HG03135 (cell line): ENCODE measurements at regions not wholly inside any gene's neighbourhood (a gene's known extent, or its start where the extent isn't known, plus 50 kb on each side); places are given as distances from the start of the nearest gene placed in this dataset.

Experiments used
- ATAC-seq: cut with Tn5 transposase; IDR thresholded peaks from one replicate; pipeline ENCODE4 v1.9.1; 2021; ENCODE audit warnings: mild to moderate bottlenecking, moderate library complexity; ENCODE audit not compliant: unreplicated experiment

DNA sequence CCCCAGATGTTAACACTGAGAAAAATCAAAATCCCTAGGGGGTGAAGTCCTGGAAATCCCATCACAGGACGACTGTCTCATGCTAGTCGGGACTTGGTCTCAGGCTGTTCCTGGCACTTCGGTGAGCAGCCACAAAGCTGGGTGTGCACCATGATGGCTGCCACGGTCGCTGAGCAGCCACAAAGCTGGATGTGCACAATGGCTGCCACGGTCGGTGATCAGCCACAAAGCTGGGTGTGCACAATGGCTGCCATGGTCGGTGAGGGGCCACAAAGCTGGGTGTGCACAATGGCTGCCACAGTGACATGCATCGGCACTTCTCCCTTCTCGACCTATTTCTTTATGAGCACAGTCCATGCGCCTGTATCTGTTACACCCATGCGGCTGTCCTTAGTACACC lies 505.1 kb downstream of the TCERG1L start:
- no peak for ATAC-seq

DNA sequence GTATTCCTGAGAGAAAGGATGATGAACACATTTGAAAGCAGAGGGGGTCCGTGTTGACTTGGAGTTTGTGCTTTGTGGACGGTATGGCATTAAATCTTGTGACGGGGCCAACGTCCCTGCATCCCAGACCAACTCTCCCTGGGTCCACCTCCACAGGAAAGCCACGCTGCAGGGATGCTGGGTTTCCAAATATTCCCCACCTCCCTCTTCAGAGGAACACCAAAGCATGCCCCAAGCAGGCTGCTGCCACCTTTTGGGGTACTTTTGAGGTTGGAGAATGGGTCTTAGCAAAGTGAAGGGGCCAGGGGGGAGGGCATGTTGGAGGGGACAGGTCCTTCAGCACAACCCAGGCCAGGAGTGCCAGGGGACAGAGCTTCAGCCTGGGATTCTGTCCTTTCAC lies 504.4 kb downstream of the TCERG1L start:
- ATAC-seq = no peak

DNA sequence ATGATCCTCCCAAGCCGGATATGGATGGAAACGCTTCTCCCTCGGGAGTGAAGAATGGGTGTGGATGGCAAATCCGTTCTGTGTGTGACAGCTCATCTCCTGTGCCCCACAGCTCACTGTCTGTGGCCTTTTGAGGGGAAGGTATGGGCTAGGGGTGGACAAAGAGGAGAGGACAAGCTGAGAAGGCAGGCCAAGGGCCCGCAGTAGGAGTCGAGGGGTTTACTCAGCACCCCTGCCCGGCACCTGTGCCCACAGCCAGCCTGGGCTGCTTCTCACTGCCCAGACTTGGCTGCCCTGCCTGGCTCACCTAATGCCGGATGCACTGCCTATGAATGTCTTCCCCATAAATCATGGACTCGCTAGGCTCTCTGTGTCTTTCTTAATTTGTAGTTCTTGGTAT lies 503.8 kb downstream of the TCERG1L start:
- no peak for ATAC-seq

DNA sequence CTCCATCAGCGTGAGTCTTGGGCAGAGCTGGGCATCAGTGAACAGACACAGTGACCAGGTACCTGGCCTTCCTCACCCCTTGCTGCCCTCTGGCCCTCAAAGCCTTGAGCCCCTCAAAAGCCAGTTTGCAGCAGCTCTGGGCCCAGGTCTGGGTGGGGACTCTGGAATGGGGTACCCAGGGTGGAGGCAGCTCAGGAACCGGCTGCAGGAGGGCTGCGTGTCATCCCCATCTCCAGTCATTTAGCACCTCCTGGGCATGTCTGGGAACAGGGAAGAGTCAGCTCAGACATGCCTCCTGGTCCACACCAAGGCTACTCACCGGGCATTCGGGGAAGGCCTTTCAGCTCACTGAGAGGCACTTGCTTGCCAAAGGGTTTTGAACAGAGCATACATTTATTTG lies 503.3 kb downstream of the TCERG1L start:
- ATAC-seq = no peak

DNA sequence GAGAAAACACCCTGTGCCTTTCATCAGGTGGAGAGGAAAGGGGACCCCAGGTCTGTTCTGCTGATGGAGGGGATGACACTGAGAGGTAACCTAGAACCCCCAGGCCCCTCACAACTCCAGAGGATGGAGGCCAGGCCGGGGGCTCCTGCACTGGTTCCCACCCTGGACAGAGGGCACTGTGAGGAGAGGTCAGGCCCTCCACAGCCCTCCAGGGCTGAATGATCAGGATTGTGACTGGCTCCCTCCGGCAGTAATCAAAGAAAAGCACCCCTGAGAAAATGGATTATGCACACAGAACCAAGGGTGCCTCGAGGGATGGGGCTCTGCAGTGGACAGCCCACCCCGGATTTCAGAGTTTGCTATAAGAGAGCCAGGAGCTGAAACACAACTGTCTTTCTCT lies 502.8 kb downstream of the TCERG1L start:
- ATAC-seq = no peak

DNA sequence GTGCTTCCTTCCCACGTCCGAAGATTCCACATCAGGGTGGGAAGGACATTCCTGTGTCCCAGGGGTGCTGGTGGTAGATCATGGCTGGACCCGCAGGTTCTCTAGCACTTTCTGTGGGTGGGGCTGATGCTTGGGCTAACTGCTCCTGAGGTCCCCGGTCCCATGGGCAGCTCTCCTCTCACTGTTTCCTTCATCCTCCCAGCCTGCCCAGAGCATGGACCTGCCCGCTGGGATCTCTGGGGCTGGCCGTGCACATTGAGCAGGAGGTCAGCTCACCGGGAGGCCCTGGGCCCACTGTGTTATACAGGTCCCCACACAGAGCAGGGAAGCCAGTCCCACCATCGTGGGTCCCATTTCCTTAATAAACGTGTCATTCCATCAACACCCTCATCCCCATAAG lies 502.3 kb downstream of the TCERG1L start:
- no peak for ATAC-seq

DNA sequence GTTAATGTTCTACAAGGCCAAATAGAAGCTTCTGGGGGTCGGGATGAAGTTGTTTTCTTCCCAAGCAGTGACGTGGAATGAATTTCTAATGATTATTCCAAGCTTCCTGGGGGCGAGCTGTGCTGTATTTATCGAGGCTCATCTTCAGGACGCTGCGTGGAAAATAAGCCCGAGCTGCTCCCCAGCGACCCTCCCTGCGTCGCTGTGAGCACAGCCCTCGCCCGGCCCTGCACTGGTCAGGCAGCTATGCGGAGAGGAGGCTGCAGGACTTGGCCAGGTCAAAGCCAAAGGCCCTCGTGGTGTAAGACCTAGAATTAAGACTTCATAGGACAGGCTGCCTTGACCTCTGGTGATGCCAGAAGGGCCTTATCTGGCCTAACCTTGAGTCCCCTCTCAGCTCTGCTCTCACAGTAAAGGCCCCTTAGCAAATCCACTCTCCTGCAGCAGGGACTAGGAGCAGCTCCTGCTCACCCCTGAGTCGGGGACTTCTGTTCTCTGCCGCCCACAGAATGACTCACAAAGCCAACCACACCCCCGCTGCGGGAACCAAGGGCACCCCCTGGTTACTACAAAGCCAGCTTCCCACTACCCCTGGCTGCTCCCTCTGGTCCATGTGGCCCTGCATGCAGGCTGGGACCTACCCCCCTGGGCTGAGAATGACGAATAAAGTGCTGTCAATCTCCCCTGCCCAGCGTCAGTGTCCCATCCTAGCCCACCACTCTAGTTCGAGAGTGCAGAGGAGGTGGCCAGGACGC lies 501.6 kb downstream of the TCERG1L start:
- ATAC-seq = no peak

DNA sequence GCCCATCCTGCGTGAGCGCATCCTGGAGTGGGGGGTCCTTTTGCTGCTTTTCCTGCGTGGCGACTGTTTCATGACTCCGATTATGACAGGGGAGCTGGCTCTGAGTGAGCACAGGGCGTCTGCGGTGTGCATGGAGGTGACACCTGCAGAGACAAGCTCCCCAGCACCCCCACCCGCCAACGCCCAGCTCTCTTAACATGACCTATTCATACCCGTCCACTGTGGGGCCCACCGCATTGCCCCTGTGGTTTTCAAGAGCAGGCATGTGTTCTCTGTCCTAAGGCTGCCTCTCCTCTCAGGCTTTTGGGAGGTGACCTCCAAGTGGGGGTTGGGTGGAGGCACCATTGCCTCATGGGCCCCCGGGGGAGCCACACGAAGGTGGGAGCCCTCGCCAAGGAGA lies 500.7 kb downstream of the TCERG1L start:
- no peak for ATAC-seq

DNA sequence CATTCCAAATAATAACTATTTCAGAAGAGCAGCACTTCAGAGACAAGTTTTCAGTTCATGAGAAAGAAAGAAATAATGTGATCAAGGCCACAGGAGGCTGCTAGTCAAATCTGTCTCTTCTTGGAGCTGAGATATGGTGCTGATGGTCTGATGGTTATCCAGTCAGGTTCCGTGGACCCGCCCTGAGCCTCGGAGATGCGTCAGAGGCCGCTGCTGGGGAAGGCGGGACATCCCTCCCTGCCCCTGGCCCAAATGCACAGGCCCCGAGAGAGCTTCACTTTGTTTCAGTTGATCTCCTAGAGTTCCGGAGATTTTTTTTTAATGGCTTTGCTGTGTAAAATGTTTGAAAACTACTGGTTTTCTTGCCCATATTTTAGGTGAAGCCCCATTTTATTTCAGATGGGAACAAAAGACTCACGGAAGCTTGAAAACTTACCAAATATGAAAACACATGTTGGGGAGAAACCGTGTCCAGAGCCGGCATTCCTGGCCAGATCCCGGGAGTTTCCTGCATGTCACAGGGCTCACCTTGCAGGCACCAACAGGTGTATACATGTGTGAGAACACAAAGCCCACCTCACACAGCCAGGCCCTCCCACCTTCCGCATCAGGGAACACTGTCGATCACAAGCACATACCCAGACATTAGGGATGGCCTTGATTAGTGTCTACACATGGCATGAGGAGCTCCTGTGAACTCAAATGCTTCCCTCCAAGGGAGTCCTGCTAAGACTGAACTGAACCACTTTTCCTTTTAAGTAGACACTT lies 499.0 kb downstream of the TCERG1L start:
- ATAC-seq = no peak

DNA sequence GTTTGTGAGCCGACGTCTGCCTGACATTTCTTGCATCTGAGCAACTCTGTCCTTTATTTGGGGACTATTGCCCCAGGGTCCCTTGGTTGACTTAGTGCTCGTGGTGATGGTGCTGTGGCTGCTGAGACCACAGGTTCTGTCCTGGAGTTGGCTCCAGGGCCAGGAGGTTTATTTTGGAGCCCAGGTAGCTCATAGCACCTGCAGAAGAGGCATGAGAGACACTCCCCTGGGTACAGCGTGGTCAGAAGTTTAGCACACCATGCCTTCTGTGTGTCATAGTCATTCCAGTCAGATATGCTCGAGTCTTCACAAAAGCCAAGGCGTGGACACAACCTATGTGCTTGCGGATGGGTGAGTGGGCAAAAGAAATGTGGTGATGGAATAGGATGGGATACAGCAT lies 496.9 kb downstream of the TCERG1L start:
- no peak for ATAC-seq

DNA sequence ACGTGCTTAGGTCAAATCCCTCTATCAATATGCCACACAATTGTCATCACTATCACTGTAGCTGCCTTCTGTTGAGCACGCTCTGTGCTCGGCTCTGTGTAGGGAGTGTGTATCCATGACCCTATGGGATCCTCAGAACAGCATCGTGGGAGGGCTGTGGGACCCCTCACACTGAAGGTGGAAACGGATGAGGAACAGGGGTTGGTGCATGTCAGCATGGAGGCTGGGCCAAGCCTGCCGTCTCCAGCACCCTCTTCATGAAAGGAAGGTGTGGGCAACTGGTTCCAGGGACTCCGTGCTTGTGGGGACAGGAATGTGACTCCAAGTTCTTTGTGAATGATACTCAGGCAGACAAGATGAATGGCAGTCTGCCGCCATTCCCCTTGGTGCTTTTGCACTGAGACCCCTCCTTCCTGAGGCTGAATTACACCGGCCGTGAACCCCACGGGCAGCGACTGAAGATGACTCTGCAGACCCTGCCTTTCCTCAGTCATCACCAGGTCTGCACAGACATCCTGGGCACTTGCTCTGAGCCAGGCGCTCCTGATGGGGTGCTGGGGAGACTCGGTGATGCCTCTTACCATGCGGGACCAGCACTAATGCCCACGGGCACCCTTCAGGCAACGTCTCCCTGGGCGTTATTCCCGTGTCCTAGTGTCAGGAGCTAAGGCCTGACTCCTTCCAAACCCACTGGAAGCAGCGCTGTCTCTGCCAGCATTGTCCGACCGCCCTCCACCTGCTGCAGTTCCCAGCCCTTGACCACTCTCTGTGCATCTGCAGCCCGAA lies 495.2 kb downstream of the TCERG1L start:
- no peak for ATAC-seq

DNA sequence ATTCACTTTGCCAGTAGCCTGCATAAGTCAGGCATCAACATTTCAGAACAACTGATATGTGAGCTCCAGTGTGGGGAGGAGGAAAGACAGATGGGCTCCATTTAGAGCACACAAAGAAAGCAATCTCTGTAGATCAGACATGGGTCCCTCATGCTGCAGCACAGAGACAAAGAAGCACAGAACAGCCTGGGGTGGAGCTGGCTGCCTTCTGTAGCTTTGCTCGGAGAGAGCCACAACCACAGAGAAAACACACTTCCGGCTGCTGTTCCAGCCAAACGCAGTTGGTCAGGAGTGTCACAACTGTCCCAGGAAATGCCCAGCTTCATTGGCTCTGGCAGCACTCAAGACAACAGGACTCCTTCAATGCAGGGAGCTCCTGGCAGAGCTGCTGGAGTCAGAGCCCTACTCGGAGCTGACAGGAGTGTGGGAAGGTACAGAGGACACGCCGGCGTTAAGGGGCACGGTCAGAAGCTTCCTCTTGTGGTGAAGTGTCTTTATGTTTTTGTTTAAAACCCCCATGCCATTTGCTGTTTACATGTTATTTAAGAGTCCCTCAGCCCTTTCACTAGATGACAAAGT lies 494.4 kb downstream of the TCERG1L start:
- ATAC-seq = no peak

DNA sequence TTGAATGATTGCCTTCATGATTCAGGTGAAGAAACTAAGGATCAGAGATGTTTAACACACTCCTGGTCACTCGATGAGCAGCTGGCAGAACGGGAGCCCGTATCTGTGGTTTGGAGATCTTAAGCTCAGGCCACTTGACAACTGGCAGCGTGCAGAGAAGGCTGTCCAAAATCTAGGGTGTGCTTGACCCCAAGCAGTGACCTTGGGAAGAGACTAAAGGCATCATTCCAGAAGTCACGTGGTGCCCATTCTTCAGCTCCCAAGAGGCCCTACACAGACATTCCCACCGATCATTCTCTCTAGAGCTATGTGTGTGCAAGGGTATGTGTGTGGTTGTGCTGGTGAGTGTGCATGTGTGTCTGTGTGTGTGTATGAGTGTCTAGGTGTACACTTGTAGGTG lies 493.8 kb downstream of the TCERG1L start:
- no peak for ATAC-seq

DNA sequence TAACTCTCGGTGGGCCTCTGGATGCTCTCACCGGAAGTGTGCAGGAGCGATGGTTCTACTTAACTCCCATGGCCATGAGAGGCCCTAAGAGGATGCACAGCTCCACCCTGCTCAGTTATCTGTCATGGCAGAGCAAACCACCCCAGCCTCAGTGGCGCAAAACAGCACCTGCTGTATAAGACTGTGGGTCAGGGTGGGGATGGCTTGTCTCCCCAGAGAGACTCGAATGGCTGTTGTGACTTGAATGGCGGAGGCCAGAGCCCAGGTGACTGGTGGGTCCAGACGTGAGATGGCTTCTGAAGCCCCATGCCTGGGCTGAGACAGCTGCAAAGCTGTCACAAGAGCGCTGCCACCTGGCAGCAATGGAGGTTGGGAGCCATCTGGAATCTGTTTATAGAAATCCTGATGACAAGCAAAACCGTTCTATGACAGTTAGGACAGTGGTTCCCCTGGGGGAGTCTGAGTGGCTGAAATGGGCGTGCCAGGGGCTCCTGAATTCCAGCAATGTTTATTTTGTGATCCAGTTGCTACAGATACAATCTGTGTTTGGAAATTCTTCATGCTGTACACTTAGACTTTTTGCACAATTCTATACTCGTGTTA lies 490.5 kb downstream of the TCERG1L start:
- no peak for ATAC-seq

DNA sequence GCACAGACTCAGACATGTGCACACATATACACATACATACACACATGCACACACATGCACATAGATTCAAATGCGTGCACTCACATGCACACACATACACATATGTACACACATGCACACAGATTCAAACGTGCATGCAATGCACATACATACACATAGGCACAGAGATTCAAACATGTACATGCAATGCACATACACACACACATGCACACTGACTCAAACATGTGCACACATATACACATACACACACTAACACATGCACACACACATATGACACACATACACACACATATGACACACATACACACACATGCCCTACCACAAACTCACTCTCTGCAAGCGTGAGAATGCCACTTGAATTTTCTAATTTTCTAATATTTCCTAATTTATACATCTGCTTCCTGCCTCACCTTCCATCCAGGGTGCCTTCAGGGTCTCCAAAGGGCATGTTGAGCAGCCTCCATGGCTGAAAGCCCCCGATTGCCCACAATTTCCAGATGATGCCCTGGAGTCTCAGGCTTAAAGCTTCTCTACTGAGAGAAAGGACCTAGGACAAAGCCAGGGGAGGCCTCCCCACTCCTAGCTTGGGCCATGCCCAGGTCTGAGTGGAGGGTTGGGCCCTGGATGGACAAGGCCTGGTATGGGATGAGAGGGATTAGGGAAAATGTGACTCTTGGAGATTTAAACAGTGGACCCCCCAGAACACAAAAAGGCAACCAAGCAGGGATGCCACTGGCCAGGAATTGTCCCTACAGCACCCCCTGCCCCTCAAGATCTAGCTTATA lies 487.1 kb downstream of the TCERG1L start:
- no peak for ATAC-seq

DNA sequence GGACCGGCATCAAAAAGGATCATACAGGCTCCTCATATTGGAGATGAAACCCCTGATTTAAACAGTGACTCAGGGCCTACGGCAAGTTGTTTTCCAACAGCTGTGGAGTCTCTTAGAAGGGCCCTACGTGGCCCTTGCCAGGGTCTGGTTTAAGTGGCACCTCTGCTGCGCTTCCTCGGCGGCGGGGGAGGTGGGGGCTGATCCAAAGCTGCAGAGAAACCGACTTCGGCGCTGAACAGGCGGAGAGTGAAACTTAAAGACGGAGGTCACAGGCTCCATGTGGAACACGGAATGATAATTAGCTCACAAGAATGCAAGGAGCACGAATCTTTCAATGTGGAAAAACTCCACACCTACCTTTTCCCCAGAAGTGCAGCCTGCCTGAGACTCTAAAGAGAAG lies 477.9 kb downstream of the TCERG1L start:
- no peak for ATAC-seq

DNA sequence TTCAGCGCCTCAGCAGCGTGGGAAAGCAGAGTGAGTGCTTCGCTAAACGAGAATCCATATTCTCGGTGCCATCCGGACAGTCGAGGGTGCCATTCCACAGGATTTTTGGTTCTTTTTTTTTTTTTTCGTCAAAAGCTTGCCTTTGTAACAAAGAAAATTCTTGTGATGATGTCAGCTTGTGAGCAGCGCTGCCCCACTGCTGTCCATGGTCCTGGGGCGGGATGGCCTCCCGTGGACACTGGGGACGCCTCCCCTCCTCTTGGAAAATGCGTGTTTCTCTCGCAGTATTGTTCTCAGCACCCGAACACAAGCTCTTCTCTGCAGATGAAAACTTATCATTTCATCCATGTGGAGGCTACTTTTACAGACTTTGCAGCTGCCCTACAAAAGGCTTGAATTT lies 477.4 kb downstream of the TCERG1L start:
- ATAC-seq = no peak

DNA sequence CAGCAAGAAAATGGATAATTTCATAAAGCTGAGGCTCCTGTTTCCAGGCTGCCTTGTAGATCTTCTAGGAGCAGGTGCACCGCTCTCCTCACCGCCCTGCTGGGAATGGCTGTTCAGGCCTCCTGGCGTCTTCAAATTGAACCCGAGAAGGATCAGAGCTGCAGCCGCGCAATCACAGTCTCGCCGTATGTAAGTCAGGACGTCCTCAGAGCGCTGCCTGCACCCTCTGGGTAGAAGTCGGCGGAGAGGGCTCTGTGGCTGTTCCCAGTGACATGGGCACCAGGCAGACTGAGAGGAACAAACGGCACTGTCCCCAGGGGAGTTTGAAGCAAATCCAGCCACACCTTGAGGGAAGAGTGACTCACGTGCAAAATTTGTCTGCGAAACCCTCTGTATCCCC lies 476.9 kb downstream of the TCERG1L start:
- no peak for ATAC-seq

DNA sequence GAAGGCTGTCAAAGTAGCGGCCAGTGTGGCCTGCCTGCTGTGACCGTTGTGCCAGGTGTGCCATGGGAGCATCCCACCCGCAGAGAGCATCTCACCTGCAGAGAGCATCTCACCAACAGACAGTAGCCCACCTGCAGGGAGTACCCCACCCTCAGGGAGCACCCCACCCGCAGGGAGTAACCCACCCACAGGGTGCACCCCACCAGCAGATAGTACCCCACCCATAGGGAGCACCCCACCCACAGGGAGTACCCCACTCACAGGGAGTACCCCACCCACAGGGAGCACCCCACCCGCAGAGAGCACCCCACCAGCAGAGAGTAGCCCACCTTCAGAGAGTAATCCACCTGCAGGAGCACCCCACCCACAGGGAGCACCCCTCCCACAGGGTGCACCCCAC lies 476.5 kb downstream of the TCERG1L start:
- ATAC-seq = no peak

DNA sequence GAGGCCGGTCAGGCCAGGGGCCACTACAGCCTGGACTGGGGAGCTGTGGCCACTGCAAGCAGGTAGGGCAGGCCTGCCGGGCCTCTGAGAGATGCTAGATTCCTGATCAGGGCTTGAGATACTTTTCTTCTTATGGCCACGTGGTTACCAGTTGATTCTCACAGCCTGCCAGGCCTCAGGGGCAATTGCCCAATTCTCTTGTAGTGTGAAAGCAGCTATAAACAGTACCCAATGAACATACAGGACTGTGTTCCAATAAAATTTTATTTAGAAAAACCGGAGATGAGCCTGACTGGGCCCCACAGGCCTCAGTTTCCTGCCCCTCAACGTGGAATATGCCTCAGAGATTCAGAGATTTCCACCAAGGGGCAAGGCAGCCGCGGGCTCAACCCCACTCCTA lies 475.2 kb downstream of the TCERG1L start:
- ATAC-seq = no peak
